Activated T-cell treated with anti-CD3 and anti-CD28 coated beads, Interleukin-2, amount 50 U/mL, for 48 hours (primary cell): ENCODE measurements at regions not wholly inside any gene's neighbourhood (a gene's known extent, or its start where the extent isn't known, plus 50 kb on each side); places are given as distances from the start of the nearest gene placed in this dataset.

Experiments
- DNase-seq, 2 experiments: peaks; one replicate each; pipeline ENCODE4 v3.0.0-alpha.2; 2020

DNA sequence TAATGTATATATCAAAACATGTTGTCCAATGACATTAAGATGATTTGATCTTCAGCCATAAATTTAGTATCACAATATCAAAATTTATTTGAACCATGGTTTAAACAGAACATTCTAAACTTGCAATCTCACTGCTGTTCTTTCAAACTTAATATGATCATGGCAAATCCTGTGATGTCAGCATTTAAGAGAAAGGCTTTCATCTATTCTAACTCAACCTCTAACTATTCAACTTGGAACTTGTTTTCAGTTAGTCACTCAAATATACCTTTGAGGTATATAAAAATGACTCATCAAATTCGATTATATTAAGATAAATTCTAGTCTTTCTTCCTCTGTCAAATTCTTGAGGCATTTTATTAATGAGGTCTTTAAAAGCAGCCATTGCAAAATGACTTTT is 747.0 kb upstream of the FLRT2 start:
- no peak for DNase-seq

DNA sequence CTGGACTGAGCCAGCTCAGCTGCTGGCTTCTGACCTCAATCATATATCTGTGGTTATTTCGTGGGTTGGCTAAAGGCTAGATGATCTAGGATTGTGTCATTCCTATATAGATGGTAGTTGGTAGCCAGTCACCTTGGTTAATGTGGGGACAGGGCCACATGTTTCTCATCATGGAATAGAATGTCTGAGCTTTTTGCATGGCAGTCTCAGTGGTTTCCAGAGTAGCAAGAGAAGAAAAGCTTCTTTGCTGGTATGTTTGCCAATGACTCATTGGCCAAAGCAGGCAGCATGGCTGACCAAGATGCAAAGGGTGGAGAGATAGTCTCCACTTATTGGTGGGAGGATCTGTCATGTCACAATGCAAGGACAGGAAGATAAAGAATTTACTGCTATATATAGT is 746.4 kb upstream of the FLRT2 start:
- no peak for DNase-seq

DNA sequence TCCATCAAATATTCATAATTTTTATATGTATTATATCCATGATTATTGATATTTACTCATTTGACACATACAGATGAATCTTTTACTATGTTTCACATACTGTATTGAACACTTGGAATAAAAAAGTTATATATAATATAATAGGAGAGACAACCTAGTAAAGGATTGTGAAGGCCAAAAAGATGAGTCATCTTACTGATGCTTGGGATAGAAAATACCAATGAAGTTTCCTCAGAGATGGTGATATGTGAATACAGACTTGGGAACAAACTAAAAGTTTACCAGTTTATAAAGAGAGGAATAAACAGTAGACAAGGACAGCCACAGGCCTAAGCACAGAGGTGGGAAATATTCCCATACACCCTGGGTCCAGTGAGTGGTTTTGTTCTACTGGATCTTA is 743.9 kb upstream of the FLRT2 start:
- no peak for DNase-seq

DNA sequence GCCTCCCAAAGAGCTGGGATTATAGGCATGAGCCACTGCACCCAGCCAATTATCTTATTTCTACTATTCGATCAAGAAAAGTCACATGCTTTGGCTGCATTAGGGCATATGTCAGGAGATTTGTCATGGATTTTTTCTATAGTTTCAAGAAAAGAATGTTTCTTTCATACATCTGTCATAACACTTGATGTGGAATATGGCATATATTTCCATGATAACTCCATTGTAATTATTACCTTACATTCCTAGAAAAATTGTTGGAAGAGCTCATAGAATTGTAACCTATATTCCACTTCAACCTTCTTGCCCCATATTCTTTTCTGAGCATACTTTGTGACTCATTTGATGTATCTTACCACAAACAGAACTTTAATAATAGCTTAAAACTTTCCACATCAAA is 740.9 kb upstream of the FLRT2 start:
- DNase-seq: no peak

DNA sequence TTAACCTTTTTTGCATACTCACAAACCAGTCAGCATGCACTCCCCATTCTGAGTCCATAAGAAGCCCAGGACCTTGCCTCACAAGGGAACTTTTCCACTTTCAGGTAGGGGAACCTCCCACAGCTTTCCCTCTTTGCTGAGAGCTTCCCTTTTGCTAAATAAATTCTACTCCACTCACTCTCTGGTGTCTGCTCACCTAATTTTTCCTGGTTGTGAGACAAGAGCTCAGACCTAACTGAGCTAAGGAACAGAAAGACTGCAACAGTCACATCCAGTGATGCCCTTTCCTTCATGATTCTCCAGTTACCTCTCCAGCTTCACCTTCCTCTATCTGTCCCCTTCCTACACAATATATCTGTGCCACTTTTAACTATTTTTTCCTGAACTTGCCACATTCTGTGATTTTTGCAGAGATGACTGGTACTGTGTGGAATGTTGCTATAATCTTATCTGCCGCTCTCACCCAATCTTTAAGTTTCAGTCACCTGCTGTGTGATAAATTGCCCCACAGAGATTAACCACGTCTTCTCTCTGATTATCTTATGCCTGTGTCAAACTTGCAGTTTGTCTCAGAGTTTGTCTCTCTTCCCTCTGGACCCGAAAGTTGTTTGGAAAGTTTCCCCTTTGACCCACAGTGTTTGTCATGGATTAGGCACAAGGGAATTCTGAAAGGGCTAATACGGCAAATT is 737.1 kb upstream of the FLRT2 start:
- DNase-seq: no peak

DNA sequence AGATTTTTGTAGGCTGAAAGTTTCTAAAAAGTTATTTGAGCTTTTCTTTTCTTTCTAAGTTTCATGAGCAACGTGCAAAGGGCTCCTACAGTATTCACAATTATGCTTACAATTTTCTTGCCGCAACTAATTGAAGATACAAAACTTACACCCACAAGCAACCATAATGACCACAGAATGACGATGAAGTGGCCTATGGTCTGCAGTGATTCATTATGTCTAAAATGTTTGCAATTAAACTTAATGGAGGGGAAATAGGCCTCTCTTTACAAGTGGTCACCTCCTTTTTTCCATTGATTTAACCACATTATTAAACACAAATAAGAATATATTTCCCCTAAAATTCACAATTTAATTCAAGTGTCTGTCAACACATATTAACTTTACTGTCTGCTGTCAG is 732.6 kb upstream of the FLRT2 start:
- DNase-seq: no peak

DNA sequence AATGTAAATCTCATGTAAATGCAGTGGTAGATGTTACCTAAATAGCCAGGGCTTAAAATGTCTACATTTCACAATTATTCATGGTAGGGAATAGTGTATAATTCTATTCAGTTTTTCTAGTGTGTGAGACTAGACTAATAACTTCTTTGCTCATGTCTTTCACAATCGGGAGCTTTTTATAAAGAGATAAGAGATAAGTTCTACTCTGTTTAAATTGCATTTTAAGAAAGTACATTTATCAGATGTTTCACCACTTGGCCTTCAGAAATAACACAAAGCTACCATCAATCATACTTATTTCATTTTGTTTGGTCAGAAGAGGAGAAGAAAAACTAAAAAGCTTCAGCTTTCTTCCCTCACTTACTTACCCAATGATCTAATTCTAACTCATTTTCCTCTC is 725.5 kb upstream of the FLRT2 start:
- DNase-seq: no peak

DNA sequence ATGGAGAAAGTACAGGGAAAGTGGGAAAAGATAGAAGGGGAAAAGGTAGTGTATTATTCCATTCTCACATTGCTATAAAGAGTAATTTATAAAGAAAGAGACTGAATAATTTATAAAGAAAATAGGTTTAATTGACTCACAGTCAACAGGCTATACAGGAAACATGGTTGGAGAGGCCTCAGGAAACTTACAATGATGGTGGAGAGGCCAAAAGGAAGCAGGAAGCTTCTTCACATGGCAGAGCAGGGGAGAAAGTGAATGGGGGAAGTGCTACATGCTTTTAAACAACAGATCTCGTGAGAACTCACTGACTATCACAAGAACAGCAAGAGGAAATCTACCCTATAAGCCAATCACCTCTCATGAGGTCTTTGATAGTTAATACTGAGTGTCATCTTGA is 725.0 kb upstream of the FLRT2 start:
- DNase-seq: no peak

DNA sequence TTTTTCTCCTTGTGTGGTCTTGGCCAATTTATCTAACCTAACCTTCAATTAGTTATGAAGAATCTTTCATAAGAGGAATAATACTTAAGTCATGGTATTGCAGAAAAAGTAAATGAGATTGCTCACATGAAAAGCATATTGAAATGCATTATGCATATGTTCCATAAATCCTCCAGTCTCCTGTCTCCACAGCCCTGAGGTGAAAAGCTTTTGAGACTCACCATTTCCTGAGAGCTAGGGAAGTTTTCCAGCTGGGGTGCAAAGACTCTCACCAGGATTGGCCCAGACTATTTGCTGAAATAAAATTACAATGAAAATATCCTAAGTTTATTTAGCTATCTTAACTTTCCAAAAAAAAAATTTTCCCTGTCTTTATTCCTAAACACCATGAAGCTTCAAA is 723.8 kb upstream of the FLRT2 start:
- no peak for DNase-seq

DNA sequence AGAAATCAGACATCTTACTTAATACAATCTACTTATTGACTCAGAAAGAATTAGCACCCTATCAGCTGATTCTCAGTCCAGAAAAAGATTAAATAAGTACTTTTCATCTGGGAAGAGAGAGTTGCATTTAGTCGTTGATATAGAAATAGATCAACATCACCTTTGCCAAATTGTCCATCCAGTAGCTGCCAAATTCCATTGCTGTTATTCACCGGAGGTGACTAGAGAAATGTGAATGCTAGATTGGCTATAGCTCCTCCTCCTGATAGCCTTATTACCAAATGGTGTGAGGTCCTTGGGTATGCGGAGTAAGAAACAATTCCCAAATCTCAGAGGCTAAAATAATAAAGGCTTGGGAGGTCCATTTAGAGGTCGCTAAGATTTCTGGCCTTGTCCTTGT is 723.3 kb upstream of the FLRT2 start:
- no peak for DNase-seq

DNA sequence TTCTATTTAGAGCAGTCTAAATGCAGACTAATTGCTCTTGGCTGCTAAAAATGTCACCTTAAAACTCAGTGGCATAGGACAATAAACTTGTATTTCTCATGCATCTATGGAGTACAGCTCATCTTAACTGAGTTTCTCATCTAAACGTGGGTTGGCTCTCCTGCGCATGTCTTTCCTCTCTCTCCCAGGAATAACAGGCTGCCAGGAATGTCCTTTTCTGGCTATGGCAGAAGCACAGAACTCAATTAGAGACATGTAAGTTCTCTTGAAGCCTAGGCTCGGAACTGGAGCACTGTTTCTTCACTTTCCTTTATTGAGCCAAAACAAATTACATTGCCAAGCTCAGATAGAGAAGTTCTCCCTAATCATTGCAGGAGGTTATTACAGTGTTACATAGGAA is 722.3 kb upstream of the FLRT2 start:
- DNase-seq: no peak

DNA sequence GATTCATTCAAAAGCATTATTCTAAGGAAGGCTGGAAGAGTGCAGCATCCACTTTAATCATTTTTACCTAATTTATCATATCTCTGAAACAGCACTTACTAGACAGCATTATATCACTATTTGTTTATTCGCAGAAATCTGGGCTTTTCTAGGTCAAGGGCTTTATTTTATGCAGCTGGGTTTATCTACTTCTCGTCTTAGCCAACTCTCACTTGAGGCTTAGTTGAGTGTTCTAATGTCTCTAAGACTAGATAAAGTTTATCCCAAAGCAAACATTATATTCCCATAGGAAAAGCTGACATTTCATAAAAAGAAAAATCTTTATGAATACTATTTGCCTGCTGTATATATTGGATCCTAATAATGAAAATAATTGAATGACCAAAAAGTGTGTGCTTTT is 720.8 kb upstream of the FLRT2 start:
- no peak for DNase-seq

DNA sequence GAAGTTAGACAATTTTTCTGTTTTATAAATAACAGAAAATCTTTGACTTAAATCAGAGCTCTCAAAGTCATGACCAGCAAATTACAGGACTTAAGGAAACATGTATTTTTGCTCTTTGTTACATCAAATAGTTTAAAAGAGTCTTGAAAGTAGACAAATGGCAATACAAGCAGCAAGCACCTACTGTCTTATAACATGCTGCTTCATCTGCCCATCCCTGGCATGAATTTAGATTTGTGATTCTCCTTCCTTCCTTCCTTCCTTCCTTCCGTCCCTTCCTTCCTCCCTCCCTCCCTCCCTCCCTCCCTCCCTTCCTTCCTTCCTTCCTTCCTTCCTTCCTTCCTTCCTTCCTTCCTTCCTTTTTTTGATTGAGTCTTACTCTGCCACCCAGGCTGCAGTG is 715.6 kb upstream of the FLRT2 start:
- no peak for DNase-seq

DNA sequence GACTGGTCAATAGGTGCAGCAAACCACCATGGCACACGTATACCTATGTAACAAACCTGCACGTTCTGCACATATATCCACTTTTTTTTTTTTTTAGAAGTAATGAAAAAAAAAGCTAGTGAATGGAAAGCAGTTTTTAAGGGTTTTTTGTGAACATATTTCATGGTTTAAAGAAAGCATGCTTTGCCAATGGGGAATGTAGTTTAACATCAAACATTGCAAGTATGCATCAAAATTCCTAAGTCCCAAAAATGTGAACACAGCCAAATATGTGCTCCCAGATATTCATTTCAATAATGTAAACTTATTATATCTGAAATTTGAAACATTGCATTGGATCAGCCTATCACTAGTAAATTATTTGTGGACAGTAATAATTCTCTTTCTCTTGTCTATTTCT is 710.4 kb upstream of the FLRT2 start:
- DNase-seq: no peak

DNA sequence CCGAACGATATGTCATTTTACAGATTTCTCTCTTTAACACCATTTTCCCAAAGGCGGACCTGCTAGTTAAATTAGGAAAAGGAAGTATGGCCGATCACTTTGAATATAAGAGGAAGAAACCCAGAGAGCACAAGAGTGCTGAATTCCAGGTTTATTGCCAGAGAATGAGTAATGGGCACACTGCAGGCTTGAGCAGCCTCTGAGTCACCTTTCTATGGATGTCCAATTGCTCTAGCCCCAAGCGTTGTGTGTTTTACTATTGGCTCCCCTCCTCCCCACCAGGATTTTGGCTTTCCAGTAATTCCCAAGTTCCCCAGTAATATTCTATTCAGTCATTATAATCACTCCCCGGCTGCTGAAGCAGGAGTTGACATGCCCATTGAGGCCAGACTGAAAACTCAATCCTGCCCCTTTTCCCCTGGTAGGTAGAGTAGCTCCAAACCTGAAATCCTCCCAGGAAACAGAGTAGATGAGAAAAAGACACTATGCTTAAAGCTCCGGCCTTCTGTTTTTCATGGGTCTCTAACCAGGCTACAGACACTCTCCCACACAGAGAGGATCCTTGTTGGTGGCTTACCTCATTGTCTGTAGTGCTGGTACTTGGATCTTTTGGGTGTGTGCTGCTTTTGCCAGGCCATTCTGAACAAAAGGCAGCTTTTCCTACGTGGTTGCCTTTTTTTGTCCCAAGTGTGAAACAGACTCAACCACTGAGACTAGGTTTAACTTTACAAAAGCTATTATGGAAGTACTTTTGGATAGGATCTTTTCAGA is 704.3 kb upstream of the FLRT2 start:
- DNase-seq: no peak

DNA sequence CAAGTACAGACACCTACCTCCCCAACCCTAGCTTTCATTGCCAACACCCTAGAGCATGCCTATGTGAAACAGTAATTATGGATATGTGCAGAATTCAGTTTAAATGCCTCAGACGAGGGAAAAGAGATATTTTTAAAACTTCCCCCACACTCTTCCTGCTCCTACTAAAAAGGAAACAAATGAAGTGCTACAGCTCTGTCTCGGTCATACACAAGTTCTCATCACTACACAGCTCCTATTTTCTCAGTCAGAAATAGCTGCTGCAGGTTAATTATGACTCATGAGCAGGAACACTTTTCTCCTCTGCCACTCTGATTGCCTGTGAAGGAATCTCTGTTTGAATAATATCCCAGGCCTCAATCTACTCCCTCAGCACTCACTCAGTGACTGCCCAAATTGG is 703.6 kb upstream of the FLRT2 start:
- DNase-seq: no peak

DNA sequence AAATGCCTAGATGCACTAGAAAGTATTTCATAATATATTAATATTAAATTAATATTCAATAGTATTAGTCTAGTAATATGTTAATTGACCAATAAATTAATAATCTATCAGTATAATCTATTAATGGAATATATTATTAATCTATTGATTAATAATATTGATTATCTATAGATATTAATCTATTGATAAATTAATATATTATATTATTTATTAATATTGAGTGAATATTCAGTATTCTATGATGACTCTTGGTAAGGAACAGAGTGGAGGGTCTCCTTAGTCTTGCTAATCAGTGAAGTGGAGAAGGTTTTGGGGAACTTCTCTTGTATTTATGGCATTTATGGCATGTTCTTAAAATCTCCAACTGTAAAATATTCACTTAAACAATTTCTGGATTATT is 679.3 kb upstream of the FLRT2 start:
- DNase-seq: no peak

DNA sequence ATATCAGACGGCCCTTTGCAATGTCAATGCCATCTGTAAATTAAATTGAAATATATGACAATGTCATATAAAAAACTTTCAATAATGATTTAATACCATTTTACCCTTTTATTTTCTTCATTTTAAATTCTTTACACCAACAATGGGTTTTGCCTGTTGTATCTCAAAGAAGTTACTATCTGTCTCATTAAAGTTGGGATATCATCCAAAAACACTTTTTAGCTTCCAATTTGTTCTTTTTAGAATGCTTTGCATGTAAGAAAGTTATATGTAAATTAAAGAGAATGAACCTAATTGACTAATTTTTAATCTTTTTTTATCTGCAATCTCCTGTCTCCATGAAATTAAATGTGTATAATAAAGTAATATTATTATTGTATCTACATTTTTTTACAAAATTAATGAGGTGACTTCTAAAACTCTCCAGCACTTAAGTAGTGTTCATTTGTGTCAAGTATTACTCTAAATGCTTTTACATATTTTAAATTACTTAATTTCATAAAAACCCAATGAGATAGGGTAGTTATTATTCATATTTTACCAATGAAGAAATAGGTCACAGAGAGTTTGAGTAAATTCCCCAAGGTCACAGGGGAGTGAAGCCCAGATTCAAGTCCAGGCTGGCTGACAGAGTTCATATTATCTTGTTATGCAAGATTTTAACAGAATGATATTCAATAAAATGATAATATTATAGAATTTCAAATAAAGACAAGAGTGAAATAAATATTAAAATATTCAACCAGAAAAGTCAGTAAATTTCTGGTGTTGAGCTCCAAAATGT is 673.0 kb upstream of the FLRT2 start:
- DNase-seq: no peak

DNA sequence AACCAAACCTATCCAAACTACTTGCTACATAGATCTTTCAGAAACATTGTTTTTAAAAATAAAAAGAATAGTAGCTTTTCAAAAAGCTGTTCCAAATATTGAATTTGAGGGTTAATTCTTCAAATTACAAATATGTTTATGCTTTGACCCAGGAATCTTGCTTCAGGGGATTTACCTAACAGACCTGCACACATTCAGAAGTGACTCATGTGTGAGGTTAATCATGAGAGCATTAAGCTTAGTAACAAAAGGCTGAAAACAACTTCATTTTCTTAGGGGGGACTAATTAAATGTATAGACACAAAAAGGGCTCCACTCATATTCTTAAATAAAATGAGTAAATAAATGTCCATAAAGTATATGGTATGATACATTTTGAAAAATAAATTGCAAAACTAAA is 672.4 kb upstream of the FLRT2 start:
- DNase-seq: no peak

DNA sequence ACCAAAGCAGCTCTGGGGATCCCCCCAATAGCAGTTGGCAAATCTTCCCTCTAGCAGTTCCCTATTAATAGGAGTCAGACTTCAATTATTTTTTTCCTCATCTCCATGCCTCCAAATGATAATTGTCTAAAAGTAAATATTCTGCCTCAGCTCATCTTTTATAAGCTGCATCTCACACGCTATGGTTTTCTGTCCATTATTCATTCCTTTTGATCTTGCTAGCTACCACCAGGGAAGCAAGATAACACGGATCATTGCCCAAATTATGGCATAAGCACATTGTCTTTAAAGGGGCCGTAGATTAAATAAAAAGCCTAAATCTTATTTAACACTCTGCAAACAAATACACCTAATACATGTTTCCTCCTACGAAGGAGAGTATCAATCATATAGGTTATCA is 670.8 kb upstream of the FLRT2 start:
- DNase-seq: no peak

DNA sequence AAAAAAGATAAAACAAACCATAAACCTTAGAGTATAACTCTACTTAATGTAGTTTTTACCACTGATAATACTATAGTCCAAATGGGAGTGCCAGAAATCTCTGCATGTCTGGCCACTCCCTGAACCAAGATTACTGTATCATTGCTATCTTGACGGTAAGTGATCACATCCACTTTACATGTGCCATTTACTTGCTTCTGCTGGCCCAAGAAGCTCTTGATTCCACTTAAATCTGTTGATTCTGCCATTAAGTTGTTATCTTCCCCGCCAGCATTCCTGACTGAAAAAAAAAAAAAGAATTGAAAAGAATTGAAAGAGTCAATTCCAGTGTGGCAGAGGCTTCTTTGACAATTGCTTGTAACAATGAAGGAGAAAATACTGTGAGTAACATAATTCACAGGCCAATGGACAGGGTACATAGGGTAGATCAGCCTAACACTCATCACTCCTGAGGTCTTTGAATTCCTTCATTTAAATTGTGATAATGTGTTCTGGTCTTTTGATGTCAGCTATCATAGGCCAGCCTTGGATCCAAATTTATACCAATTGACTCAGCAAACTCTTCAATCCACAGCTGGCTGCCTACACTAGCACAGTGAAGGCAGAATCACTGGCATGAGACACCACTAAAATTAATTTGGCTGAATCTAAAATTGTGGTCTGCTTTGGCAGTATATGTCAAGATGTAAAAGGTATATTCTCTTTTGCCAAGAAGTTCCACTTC is 665.2 kb upstream of the FLRT2 start:
- DNase-seq: no peak

DNA sequence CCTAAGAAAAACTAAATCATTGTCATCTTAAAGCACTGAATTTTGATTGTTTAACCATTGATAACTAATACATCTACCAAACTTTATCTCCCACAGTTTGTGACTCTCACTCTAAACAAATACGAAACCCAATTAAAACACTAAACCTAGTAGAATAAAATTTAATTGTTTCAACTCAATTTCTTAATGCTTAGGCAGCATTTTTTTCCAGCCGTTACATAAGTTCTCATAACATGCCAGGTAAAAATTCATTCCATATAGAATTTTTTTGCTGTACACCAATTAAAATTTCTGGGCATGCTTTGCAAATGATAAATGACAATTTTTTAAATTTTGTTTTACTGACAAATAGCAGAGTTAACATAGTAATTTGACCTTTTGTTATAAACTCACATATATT is 658.2 kb upstream of the FLRT2 start:
- no peak for DNase-seq

DNA sequence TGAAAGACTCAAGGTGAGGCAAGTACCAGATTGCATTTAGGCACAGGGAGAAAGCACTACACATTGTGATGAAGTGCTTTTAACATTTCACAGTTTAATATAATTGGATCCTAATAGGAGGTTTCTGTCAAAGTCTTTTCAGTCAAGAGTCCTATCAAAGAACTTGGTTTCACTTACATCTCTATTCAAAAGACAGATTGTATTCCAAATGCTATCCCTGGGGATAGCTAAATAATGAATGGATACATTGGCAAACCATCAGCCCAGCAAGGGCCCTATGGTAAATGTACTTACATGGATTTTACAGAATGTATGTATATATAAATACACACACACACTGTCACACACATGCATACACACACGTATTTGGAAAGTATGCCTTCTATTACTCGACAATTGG is 655.5 kb upstream of the FLRT2 start:
- DNase-seq: no peak

DNA sequence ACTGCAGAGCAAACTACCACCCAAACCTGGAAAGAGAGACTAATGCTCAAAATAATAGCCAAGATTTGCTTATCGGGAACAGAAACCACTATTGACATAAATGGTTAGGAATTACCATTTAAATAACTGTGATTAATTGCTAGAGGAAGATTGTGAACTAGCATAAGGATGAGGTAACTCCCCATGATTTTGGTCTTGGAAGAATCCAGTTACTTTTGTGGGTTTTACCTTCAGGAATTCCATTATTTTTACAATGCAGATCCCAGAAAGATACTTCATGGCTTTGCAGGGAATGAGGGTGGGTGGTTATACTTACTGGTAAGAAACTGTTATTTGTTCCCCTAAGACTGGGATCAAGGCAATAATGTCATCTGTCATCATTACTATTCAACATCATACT is 652.9 kb upstream of the FLRT2 start:
- DNase-seq: no peak
